ENCODE measurements at regions not wholly inside any gene's neighbourhood (a gene's known extent, or its start where the extent isn't known, plus 50 kb on each side); places are given as distances from the start of the nearest gene placed in this dataset.

DNA sequence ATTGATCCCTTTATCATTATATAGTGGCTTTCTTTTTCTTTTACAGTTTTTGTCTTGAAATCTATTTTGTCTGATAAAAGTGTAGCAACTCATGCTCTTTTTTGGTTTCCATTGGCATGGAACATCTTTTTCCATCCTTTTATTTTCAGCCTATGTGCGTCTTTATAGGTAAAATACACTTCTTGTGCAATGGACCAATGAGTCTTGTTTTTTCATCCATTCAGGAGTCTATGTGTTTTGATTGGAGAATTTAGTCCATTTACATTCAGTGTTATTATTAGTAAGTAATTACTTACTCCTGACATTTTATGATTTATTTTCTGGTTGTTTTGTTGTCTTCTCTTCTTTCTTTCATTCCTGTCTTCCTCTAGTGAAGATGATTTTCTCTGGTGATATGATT is 66.4 kb upstream of the IL2 start:
- POLR2A ChIA-PET: no interaction called here
- Mint-ChIP-seq H3K4me1 (no peaks in the 10 kb centered on the region), H3K36me3 (peaks cover 3% of the 10 kb centered on the region), H3K27me3 (peaks cover 0 to 11% of the 10 kb centered on the region in 2 donors), H3K9me3 (peaks cover 11 to 22% (median 15%) of the 10 kb centered on the region in 3 donors), H3K4me3 (no peak overlapping the region), H3K27ac (no peak overlapping the region)
- CTCF ChIA-PET: no interaction called here
- peaks cover 2% of the 10 kb centered on the region for H3K9me3 ChIP-seq
- H3K27me3 ChIP-seq (replicated peaks in 1 of 2; ENCODE audit: control insufficient read depth in 2 of 2, extremely low read depth in 1 of 2, insufficient read depth in 2 of 2, low read length in 1 of 2): no peaks in the 10 kb centered on the region
- no CpG with 5 or more reads among the region's 1 CpG for WGBS (ENCODE audit: insufficient coverage)
- ATAC-seq (replicated peaks in 1 of 4): no peak
- H3K4me1 ChIP-seq (ENCODE audit: control insufficient read depth in 1 of 2, extremely low read depth in 1 of 2, insufficient read depth in 2 of 2, low read length in 2 of 2): no peaks in the 10 kb centered on the region
- DNase-seq: no peak
- no peaks in the 10 kb centered on the region for H3K36me3 ChIP-seq (ENCODE audit: control insufficient read depth in 2 of 2, extremely low read depth in 1 of 2, insufficient read depth in 1 of 2, low read length in 1 of 2)
- no peak overlapping the region for H3K4me3 ChIP-seq (ENCODE audit: control insufficient read depth in 1 of 2, extremely low read depth in 1 of 2, low read length in 1 of 2)
- no peak overlapping the region for H3K27ac ChIP-seq (ENCODE audit: low read length)

DNA sequence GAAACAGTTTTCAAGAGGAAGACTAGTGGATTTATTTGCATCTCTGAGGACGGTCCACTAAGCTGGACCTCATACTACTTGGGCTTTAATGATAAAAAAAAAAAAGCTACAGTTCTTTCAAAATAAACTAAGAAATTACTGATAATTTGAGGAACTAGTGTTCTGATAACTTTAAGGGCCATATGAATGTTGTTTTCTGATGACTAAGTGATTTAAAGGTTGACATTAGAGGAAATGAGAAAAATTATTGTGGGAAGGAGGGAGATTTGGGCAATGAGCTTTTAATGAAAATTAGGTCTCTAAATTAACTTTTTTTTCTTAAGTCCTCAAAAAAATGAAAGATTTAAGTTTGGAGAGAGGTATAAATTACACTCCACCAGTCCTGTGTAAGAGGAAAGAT is 60.8 kb upstream of the IL2 start:
- CTCF ChIA-PET: no interaction called here
- H3K36me3 Mint-ChIP-seq: no peaks in the 10 kb centered on the region
- no peak overlapping the region for H3K27ac Mint-ChIP-seq

DNA sequence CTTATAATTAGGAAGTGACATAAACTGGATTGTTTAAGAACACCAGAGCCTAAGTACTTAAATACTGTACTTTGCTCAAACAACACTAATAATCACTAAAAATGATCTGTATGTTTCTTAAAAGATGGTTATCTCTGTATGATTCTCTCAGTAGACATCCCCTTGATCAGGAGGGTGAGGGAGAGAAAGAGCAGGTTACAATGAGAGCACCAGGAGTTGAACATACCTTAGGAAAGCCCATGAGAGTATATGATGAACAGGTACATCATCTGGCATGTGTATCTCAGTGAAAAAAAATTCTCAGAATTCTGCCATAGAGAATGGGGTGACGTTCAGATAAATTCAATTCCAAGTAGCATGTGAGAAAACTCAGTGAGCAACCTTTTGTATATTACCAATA is 59.9 kb upstream of the IL2 start:
- ChIA-PET CTCF (no interaction called here), POLR2A (no interaction called here)
- WGBS (ENCODE audit: insufficient coverage): no CpG with 5 or more reads among the region's 1 CpG
- Histone ChIP-seq H3K4me3 (ENCODE audit: control insufficient read depth in 1 of 2, extremely low read depth in 1 of 2, low read length in 1 of 2) (no peak overlapping the region), H3K36me3 (ENCODE audit: control insufficient read depth in 2 of 2, extremely low read depth in 1 of 2, insufficient read depth in 1 of 2, low read length in 1 of 2) (no peaks in the 10 kb centered on the region), H3K27me3 (replicated peaks in 1 of 2; ENCODE audit: control insufficient read depth in 2 of 2, extremely low read depth in 1 of 2, insufficient read depth in 2 of 2, low read length in 1 of 2) (no peaks in the 10 kb centered on the region), H3K9me3 (no peaks in the 10 kb centered on the region), H3K4me1 (ENCODE audit: control insufficient read depth in 1 of 2, extremely low read depth in 1 of 2, insufficient read depth in 2 of 2, low read length in 2 of 2) (no peaks in the 10 kb centered on the region), H3K27ac (ENCODE audit: low read length) (no peak overlapping the region)
- Mint-ChIP-seq H3K27me3 (peaks cover 0 to 4% of the 10 kb centered on the region in 2 donors), H3K4me3 (no peak overlapping the region), H3K4me1 (peaks cover 0 to 4% (median 2%) of the 10 kb centered on the region in 3 donors), H3K36me3 (no peaks in the 10 kb centered on the region), H3K27ac (no peak overlapping the region), H3K9me3 (no peaks in the 10 kb centered on the region)
- DNase-seq (no peak), ATAC-seq (replicated peaks in 1 of 4) (no peak)

More for the DNA sequence above, 60.8 kb upstream of the IL2 start:
- ATAC-seq (replicated peaks in 1 of 4) (no peak), DNase-seq (no peak)
- no peaks in the 10 kb centered on the region for H3K27me3 Mint-ChIP-seq
- POLR2A ChIA-PET: interaction anchor here in 1 of 2 donors (0.7 kb wide), 1 partner anchor 61 kb away, joined by 6 read pairs; the partner anchor contains the start of gene IL2
- Histone ChIP-seq H3K9me3 (no peaks in the 10 kb centered on the region), H3K27ac (ENCODE audit: low read length) (no peak overlapping the region), H3K27me3 (replicated peaks in 1 of 2; ENCODE audit: control insufficient read depth in 2 of 2, extremely low read depth in 1 of 2, insufficient read depth in 2 of 2, low read length in 1 of 2) (no peaks in the 10 kb centered on the region), H3K4me3 (ENCODE audit: control insufficient read depth in 1 of 2, extremely low read depth in 1 of 2, low read length in 1 of 2) (no peak overlapping the region), H3K36me3 (ENCODE audit: control insufficient read depth in 2 of 2, extremely low read depth in 1 of 2, insufficient read depth in 1 of 2, low read length in 1 of 2) (no peaks in the 10 kb centered on the region), H3K4me1 (ENCODE audit: control insufficient read depth in 1 of 2, extremely low read depth in 1 of 2, insufficient read depth in 2 of 2, low read length in 2 of 2) (no peaks in the 10 kb centered on the region)
- WGBS (ENCODE audit: insufficient coverage): no CpG with 5 or more reads among the region's 1 CpG
- no peaks in the 10 kb centered on the region for H3K9me3 Mint-ChIP-seq
- no peak overlapping the region for H3K4me3 Mint-ChIP-seq
- peaks cover 0 to 4% (median 2%) of the 10 kb centered on the region in 3 donors for H3K4me1 Mint-ChIP-seq

DNA sequence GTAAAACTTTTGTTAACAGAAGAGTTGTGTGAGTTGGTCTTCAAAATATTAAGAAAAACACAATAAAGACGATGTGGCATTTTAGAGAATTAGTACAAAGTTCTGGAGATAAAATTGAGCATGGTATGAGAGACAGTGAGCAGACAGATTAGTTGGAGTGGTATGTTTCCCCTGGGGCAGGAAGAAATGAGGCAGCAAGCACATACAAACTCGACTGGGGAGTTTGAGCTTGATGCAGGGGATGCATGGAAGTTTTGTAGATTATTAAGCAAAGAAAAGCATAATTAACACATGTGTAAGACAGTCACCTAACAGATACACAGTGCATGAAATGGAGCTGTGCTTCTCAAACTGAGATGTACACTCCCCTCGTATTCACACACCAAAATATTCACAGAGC is 58.1 kb upstream of the IL2 start:
- Histone ChIP-seq H3K36me3 (ENCODE audit: control insufficient read depth in 2 of 2, extremely low read depth in 1 of 2, insufficient read depth in 1 of 2, low read length in 1 of 2) (no peaks in the 10 kb centered on the region), H3K27me3 (replicated peaks in 1 of 2; ENCODE audit: control insufficient read depth in 2 of 2, extremely low read depth in 1 of 2, insufficient read depth in 2 of 2, low read length in 1 of 2) (no peaks in the 10 kb centered on the region), H3K4me3 (ENCODE audit: control insufficient read depth in 1 of 2, extremely low read depth in 1 of 2, low read length in 1 of 2) (no peak overlapping the region), H3K9me3 (no peaks in the 10 kb centered on the region), H3K27ac (ENCODE audit: low read length) (no peak overlapping the region), H3K4me1 (ENCODE audit: control insufficient read depth in 1 of 2, extremely low read depth in 1 of 2, insufficient read depth in 2 of 2, low read length in 2 of 2) (no peaks in the 10 kb centered on the region)
- ChIA-PET CTCF (interaction anchor here in 1 of 2 donors (0.5 kb wide), 1 partner anchor 85 kb away, joined by 3 read pairs; no protein-coding TSS in a partner anchor), POLR2A (no interaction called here)
- Mint-ChIP-seq H3K4me1 (peaks cover 0 to 4% (median 2%) of the 10 kb centered on the region in 3 donors), H3K4me3 (no peak overlapping the region), H3K27me3 (peaks cover 0 to 4% of the 10 kb centered on the region in 2 donors), H3K36me3 (no peaks in the 10 kb centered on the region), H3K9me3 (no peaks in the 10 kb centered on the region), H3K27ac (no peak overlapping the region)
- DNase-seq: no peak
- 20% methylated on average over 1 of the region's 3 CpGs for WGBS (ENCODE audit: insufficient coverage)
- ATAC-seq (replicated peaks in 1 of 4): no peak

DNA sequence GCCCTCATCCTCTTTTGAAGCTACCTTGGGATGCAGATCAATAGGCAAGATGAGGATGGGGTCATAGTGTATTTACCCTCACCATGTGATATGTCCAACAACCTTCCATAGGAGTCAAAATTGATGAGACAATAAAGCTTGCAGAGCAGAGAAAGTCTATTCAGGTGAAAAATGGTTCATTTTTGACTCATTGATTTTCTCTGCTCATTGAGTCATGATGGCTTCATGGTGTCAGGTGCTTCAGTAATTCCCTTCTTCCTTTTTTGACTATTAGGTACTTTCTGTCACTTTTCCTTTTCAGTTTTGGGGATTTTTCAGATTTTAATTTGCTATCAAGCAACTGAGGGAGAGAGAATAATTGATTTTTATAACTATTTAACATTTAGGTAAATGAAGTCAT is 55.9 kb upstream of the IL2 start:
- H3K4me3 Mint-ChIP-seq: no peak overlapping the region
- H3K36me3 Mint-ChIP-seq: no peaks in the 10 kb centered on the region
- Histone ChIP-seq H3K27ac (ENCODE audit: low read length) (no peak overlapping the region), H3K9me3 (no peaks in the 10 kb centered on the region), H3K27me3 (replicated peaks in 1 of 2; ENCODE audit: control insufficient read depth in 2 of 2, extremely low read depth in 1 of 2, insufficient read depth in 2 of 2, low read length in 1 of 2) (no peaks in the 10 kb centered on the region), H3K36me3 (ENCODE audit: control insufficient read depth in 2 of 2, extremely low read depth in 1 of 2, insufficient read depth in 1 of 2, low read length in 1 of 2) (no peaks in the 10 kb centered on the region), H3K4me1 (ENCODE audit: control insufficient read depth in 1 of 2, extremely low read depth in 1 of 2, insufficient read depth in 2 of 2, low read length in 2 of 2) (no peaks in the 10 kb centered on the region), H3K4me3 (ENCODE audit: control insufficient read depth in 1 of 2, extremely low read depth in 1 of 2, low read length in 1 of 2) (no peak overlapping the region)
- H3K27ac Mint-ChIP-seq: no peak overlapping the region
- no peak for DNase-seq
- ChIA-PET CTCF (no interaction called here), POLR2A (no interaction called here)
- H3K27me3 Mint-ChIP-seq: peaks cover 0 to 4% of the 10 kb centered on the region in 2 donors
- ATAC-seq (replicated peaks in 1 of 4): no peak
- H3K9me3 Mint-ChIP-seq: no peaks in the 10 kb centered on the region
- peaks cover 10 to 17% (median 14%) of the 10 kb centered on the region in 3 donors for H3K4me1 Mint-ChIP-seq

DNA sequence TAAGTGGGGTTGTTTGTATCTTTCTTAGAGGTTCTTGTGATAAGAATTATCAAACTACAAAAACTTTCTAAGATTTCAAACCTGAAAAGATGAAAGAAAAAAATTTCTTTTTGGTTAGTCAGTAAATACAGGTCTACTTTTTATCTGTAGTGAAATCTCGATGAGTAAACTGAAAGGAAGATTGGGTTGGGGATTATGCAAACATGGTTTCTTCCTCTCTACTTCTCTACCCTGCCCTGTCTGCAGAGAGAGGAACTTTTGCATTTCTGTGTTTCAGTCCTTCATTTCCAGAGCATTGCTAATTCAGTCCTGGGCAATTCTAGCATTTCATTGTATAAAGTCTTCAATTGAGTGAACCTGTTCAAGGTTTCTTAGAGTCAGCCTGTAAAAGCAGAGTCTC is 51.6 kb upstream of the IL2 start:
- Histone ChIP-seq H3K36me3 (ENCODE audit: control insufficient read depth in 2 of 2, extremely low read depth in 1 of 2, insufficient read depth in 1 of 2, low read length in 1 of 2) (no peaks in the 10 kb centered on the region), H3K4me1 (ENCODE audit: control insufficient read depth in 1 of 2, extremely low read depth in 1 of 2, insufficient read depth in 2 of 2, low read length in 2 of 2) (no peaks in the 10 kb centered on the region), H3K4me3 (ENCODE audit: control insufficient read depth in 1 of 2, extremely low read depth in 1 of 2, low read length in 1 of 2) (no peak overlapping the region), H3K27me3 (replicated peaks in 1 of 2; ENCODE audit: control insufficient read depth in 2 of 2, extremely low read depth in 1 of 2, insufficient read depth in 2 of 2, low read length in 1 of 2) (no peaks in the 10 kb centered on the region), H3K27ac (ENCODE audit: low read length) (no peak overlapping the region), H3K9me3 (no peaks in the 10 kb centered on the region)
- peaks cover 0 to 4% of the 10 kb centered on the region in 2 donors for H3K27me3 Mint-ChIP-seq
- ATAC-seq (replicated peaks in 1 of 4) (peak; percentile 50 to 75 (median 68)), DNase-seq (peak in 1 of 35 experiments; percentile 12)
- ChIA-PET POLR2A (no interaction called here), CTCF (interaction anchor here in 1 of 2 donors (1.0 kb wide), 1 partner anchor 1751 kb away, joined by 3 read pairs; no protein-coding TSS in a partner anchor)
- no peaks in the 10 kb centered on the region for H3K36me3 Mint-ChIP-seq
- peaks cover 10 to 33% (median 19%) of the 10 kb centered on the region in 3 donors for H3K4me1 Mint-ChIP-seq
- peak overlapping the region; percentile 29 to 65 for H3K27ac Mint-ChIP-seq
- no peaks in the 10 kb centered on the region for H3K9me3 Mint-ChIP-seq
- peak overlapping the region in 2 of 3 donors; percentile 5 to 62 for H3K4me3 Mint-ChIP-seq
- no CpG with 5 or more reads among the region's 1 CpG for WGBS (ENCODE audit: insufficient coverage)

All from T-cell (primary cell).